ENCODE measurements at regions not wholly inside any gene's neighbourhood (a gene's known extent, or its start where the extent isn't known, plus 50 kb on each side); places are given as distances from the start of the nearest gene placed in this dataset.

DNA sequence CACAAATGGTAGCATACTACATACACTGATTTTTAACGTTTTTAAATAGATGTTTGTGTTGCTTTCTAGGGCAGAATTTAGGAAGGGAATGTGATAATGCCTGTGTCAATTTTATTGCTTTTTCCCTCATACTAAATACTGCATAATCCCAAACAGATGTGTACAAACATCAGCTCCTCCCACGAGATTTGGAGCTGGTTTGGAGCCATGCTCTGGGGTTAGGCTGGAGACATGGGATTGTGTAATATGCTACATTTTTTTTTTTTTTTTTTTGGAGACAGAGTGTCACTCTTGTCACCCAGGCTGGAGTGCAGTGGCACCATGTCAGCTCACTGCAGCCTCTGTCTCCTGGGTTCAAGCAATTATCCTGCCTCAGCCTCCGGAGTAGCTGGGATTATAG, 80.1 kb downstream of the EBLN2 start:
- Histone ChIP-seq H4K20me1 (ENCODE audit: insufficient read depth, low read length) (no peaks in the 10 kb centered on the region), H2AK5ac (ENCODE audit: low read depth, low read length) (no peak overlapping the region), H3K27me3 (ENCODE audit: control insufficient read depth, insufficient read depth, low read length) (peaks cover 4% of the 10 kb centered on the region), H3K56ac (ENCODE audit: extremely low read depth, insufficient read depth, low read length) (no peak overlapping the region), H4K5ac (ENCODE audit: low read depth, low read length) (no peak overlapping the region), H3K79me1 (ENCODE audit: low read depth in 1 of 2, low read length in 2 of 2) (no peaks in the 10 kb centered on the region), H3K18ac (ENCODE audit: low read depth, low read length) (no peak overlapping the region), H3K9ac (ENCODE audit: low read depth, low read length) (no peak overlapping the region), H2BK20ac (ENCODE audit: low read depth, low read length) (no peak overlapping the region), H3K4ac (ENCODE audit: low read depth, low read length) (no peak overlapping the region), H4K8ac (ENCODE audit: low read depth in 2 of 2, low read length in 2 of 2) (no peak overlapping the region), H3K23ac (ENCODE audit: low read depth, low read length) (no peak overlapping the region), H3K9me1 (ENCODE audit: insufficient read depth, low read length) (no peaks in the 10 kb centered on the region), H2BK15ac (ENCODE audit: low read depth, low read length) (no peak overlapping the region), H2AK9ac (replicated peaks; ENCODE audit: low read depth, low read length, poor library complexity) (no peak overlapping the region), H3K4me2 (ENCODE audit: low read depth, low read length) (no peak overlapping the region), H2BK5ac (ENCODE audit: low read depth, low read length, poor library complexity, severe bottlenecking) (no peak overlapping the region), H3K27ac (ENCODE audit: insufficient read depth, low read length) (no peak overlapping the region), H3K14ac (replicated peaks; ENCODE audit: low read depth, low read length) (no peak overlapping the region), H4K91ac (ENCODE audit: insufficient read depth, low read depth, low read length) (no peak overlapping the region), H3K4me1 (ENCODE audit: control insufficient read depth, insufficient read depth, low read length) (no peaks in the 10 kb centered on the region), H2BK120ac (ENCODE audit: low read depth, low read length) (no peak overlapping the region), H3K9me3 (ENCODE audit: control insufficient read depth, insufficient read depth, low read length) (no peaks in the 10 kb centered on the region), H3K4me3 (ENCODE audit: insufficient read depth, low read depth, low read length) (no peak overlapping the region), H3K36me3 (ENCODE audit: control insufficient read depth, insufficient read depth, low read length) (no peaks in the 10 kb centered on the region), H2AFZ (replicated peaks; ENCODE audit: low read length, poor library complexity) (no peak overlapping the region)
- POLR2A ChIA-PET (ENCODE audit: unreplicated experiment), result no interaction called here
- no TSS peak for BruUV-seq (replicated peaks)
- dilution Hi-C loops (cut with HindIII; ENCODE audit: low sequenced_read_pairs, unreplicated experiment) (no loop called here), in situ Hi-C loops (cut with MboI; ENCODE audit: low sequenced_read_pairs) (no loop called here), intact Hi-C loops (cut with micrococcal nuclease) (no loop called here)
- WGBS, 2 experiments (ENCODE audit: extremely low coverage in 2 of 2, insufficient read length in 1 of 2), result 100% methylated on average over 1 of the region's 3 CpGs; no CpG with 5 or more reads in 1 of the 2 experiments
- DNase-seq (no peak), ATAC-seq (ENCODE audit: low read depth) (no peak)
- no peak for TF ChIP-seq CEBPB (IDR thresholded peaks at IDR 0.05; ENCODE audit: low read depth, low read length)
- no peak for TF ChIP-seq RAD21 (IDR thresholded peaks at IDR 0.05; ENCODE audit: low read length)
- TF ChIP-seq BHLHE40 (IDR thresholded peaks at IDR 0.05; ENCODE audit: low read depth, low read length), result no peak
- no peak for TF ChIP-seq RCOR1 (IDR thresholded peaks at IDR 0.05; ENCODE audit: insufficient replicate concordance, low read length)
- TF ChIP-seq, protein P1, sequence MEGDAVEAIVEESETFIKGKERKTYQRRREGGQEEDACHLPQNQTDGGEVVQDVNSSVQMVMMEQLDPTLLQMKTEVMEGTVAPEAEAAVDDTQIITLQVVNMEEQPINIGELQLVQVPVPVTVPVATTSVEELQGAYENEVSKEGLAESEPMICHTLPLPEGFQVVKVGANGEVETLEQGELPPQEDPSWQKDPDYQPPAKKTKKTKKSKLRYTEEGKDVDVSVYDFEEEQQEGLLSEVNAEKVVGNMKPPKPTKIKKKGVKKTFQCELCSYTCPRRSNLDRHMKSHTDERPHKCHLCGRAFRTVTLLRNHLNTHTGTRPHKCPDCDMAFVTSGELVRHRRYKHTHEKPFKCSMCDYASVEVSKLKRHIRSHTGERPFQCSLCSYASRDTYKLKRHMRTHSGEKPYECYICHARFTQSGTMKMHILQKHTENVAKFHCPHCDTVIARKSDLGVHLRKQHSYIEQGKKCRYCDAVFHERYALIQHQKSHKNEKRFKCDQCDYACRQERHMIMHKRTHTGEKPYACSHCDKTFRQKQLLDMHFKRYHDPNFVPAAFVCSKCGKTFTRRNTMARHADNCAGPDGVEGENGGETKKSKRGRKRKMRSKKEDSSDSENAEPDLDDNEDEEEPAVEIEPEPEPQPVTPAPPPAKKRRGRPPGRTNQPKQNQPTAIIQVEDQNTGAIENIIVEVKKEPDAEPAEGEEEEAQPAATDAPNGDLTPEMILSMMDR (conservative IDR thresholded peaks at IDR 0.05; ENCODE audit: low read depth, low read length), result no peak
- no peak for TF ChIP-seq NFE2L2 (IDR thresholded peaks at IDR 0.05; ENCODE audit: low read depth, low read length)
- no peak for TF ChIP-seq MAFK (IDR thresholded peaks at IDR 0.05; ENCODE audit: low read depth, low read length)
- no peak for TF ChIP-seq CHD1 (IDR thresholded peaks at IDR 0.05; ENCODE audit: low read depth, low read length)
- no peak for TF ChIP-seq POLR2A (IDR thresholded peaks at IDR 0.05; ENCODE audit: low read depth, low read length)
- TF ChIP-seq, protein P2, sequence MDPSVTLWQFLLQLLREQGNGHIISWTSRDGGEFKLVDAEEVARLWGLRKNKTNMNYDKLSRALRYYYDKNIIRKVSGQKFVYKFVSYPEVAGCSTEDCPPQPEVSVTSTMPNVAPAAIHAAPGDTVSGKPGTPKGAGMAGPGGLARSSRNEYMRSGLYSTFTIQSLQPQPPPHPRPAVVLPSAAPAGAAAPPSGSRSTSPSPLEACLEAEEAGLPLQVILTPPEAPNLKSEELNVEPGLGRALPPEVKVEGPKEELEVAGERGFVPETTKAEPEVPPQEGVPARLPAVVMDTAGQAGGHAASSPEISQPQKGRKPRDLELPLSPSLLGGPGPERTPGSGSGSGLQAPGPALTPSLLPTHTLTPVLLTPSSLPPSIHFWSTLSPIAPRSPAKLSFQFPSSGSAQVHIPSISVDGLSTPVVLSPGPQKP (IDR thresholded peaks at IDR 0.05; ENCODE audit: borderline replicate concordance, low read depth, low read length), result no peak
- CTCF ChIA-PET, result no interaction called here
